Keratinocyte (primary cell): ENCODE measurements at regions not wholly inside any gene's neighbourhood (a gene's known extent, or its start where the extent isn't known, plus 50 kb on each side); places are given as distances from the start of the nearest gene placed in this dataset.

Source experiments
- DNase-seq: peaks from one replicate; pipeline ENCODE4 v3.0.0-alpha.2; 2011; ENCODE audit warnings: low read depth, missing footprints, low spot score
- FAIRE-seq: peaks from 2 replicates; lab custom pipeline; 2011; peaks lifted over from hg19 to GRCh38; lab: Jason Lieb, UNC
- H2AFZ ChIP-seq: 2 replicates; pipeline ENCODE4 v1.6.0; 2012; ENCODE audit warnings: low read length, control low read depth, inconsistent platforms; ENCODE audit not compliant: control insufficient read depth
- H3K27ac ChIP-seq: 2 replicates; pipeline ENCODE4 v1.5.1; 2011; ENCODE audit warnings: low read length; ENCODE audit not compliant: control insufficient read depth, insufficient read depth
- H3K27me3 ChIP-seq: 3 replicates; pipeline ENCODE4 v1.6.0; 2011; ENCODE audit warnings: low read length; ENCODE audit not compliant: control insufficient read depth, insufficient read depth; ENCODE audit errors: extremely low read depth
- H3K36me3 ChIP-seq, 2 experiments: 2 replicates in 1 of 2; 3 replicates in 1 of 2; pipeline ENCODE4 v1.5.1; 2011; ENCODE audit warnings: low read length in 2 of 2, mild to moderate bottlenecking in 1 of 2; ENCODE audit not compliant: control insufficient read depth in 2 of 2, insufficient read depth in 2 of 2; ENCODE audit errors: extremely low read depth in 1 of 2
- H3K4me1 ChIP-seq: 3 replicates; pipeline ENCODE4 v1.5.1; 2011; ENCODE audit warnings: low read length; ENCODE audit not compliant: control insufficient read depth, insufficient read depth; ENCODE audit errors: extremely low read depth
- H3K4me2 ChIP-seq: 3 replicates; pipeline ENCODE4 v1.6.0; 2011; ENCODE audit warnings: low read depth, low read length; ENCODE audit not compliant: control insufficient read depth, insufficient read depth; ENCODE audit errors: extremely low read depth
- H3K4me3 ChIP-seq, 3 experiments: fragments of 200-600 bp in 1 of 3; sonication (generic) in 1 of 3; 2 replicates in 2 of 3; 3 replicates in 1 of 3; pipeline ENCODE4 v1.5.1; 2011 to 2016; ENCODE audit warnings: low read length in 3 of 3, mild to moderate bottlenecking in 3 of 3, control low read depth in 2 of 3, inconsistent platforms in 1 of 3, low read depth in 1 of 3, mixed read lengths in 1 of 3, mixed run types in 1 of 3, moderate library complexity in 1 of 3; ENCODE audit not compliant: control insufficient read depth in 2 of 3, insufficient read depth in 2 of 3; ENCODE audit errors: extremely low read depth in 1 of 3
- H3K79me2 ChIP-seq: 2 replicates; pipeline ENCODE4 v1.6.0; 2012; ENCODE audit warnings: low read length; ENCODE audit not compliant: control insufficient read depth, insufficient read depth
- H3K9ac ChIP-seq: 3 replicates; pipeline ENCODE4 v1.6.0; 2011; ENCODE audit warnings: low read length; ENCODE audit not compliant: control insufficient read depth, insufficient read depth; ENCODE audit errors: extremely low read depth
- H3K9me1 ChIP-seq: 3 replicates; pipeline ENCODE4 v1.6.0; 2011; ENCODE audit warnings: low read length; ENCODE audit not compliant: control insufficient read depth, insufficient read depth; ENCODE audit errors: extremely low read depth
- H3K9me3 ChIP-seq: 2 replicates; pipeline ENCODE4 v1.5.1; 2012; ENCODE audit warnings: low read depth, low read length; ENCODE audit not compliant: control insufficient read depth
- H4K20me1 ChIP-seq: 3 replicates; pipeline ENCODE4 v1.6.0; 2011; ENCODE audit warnings: low read length; ENCODE audit not compliant: control insufficient read depth, insufficient read depth; ENCODE audit errors: extremely low read depth
- EZH2 ChIP-seq: IDR thresholded peaks from one replicate; pipeline ENCODE4 v1.6.1; 2012; ENCODE audit warnings: inconsistent platforms, mild to moderate bottlenecking, low read length, moderate library complexity
- dilution Hi-C: fragments of 300-500 bp; cut with MboI; formaldehyde crosslinking; loops from one replicate; pipeline ENCODE4 v1.7.0; 2020; ENCODE audit warnings: low sequenced_read_pairs; ENCODE audit not compliant: extremely low pct_ligation_motif_present
- TF ChIP-seq, protein P1 (sequence below), 3 experiments: IDR thresholded peaks in 1 of 3; conservative IDR thresholded peaks in 1 of 3; optimal IDR thresholded peaks in 1 of 3; 2 replicates in 2 of 3; 3 replicates in 1 of 3; pipeline versions ENCODE3 to v1.5.1; 2011; ENCODE audit warnings: low read length in 3 of 3, mild to moderate bottlenecking in 3 of 3, moderate library complexity in 2 of 3, control low read depth in 1 of 3, inconsistent platforms in 1 of 3; ENCODE audit not compliant: insufficient read depth in 2 of 3; ENCODE audit errors: extremely low read depth in 1 of 3

GRCh38 chr13:55199134-55199533 lies 1941.6 kb upstream of the PRR20A start:
- dilution Hi-C loops, result no loop called here
- H3K9me3 ChIP-seq, result no peaks in the 10 kb centered on the region
- no peak overlapping the region for H2AFZ ChIP-seq
- H3K9ac ChIP-seq, result no peak overlapping the region
- H3K27ac ChIP-seq, result no peak overlapping the region
- DNase-seq (no peak), FAIRE-seq (no peak)
- H3K79me2 ChIP-seq, result no peaks in the 10 kb centered on the region
- H3K9me1 ChIP-seq, result no peaks in the 10 kb centered on the region
- no peaks in the 10 kb centered on the region for H4K20me1 ChIP-seq
- H3K36me3 ChIP-seq, result no peaks in the 10 kb centered on the region
- H3K4me2 ChIP-seq, result no peak overlapping the region
- H3K4me1 ChIP-seq, result no peaks in the 10 kb centered on the region
- no peaks in the 10 kb centered on the region for H3K27me3 ChIP-seq
- no peak overlapping the region for H3K4me3 ChIP-seq
- no peak for TF ChIP-seq EZH2
- TF ChIP-seq, protein P1, sequence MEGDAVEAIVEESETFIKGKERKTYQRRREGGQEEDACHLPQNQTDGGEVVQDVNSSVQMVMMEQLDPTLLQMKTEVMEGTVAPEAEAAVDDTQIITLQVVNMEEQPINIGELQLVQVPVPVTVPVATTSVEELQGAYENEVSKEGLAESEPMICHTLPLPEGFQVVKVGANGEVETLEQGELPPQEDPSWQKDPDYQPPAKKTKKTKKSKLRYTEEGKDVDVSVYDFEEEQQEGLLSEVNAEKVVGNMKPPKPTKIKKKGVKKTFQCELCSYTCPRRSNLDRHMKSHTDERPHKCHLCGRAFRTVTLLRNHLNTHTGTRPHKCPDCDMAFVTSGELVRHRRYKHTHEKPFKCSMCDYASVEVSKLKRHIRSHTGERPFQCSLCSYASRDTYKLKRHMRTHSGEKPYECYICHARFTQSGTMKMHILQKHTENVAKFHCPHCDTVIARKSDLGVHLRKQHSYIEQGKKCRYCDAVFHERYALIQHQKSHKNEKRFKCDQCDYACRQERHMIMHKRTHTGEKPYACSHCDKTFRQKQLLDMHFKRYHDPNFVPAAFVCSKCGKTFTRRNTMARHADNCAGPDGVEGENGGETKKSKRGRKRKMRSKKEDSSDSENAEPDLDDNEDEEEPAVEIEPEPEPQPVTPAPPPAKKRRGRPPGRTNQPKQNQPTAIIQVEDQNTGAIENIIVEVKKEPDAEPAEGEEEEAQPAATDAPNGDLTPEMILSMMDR (optimal IDR thresholded peaks at IDR 0.05 in 1 of 3, IDR thresholded peaks at IDR 0.05 in 1 of 3, conservative IDR thresholded peaks at IDR 0.05 in 1 of 3; ENCODE audit: extremely low read depth in 1 of 3, insufficient read depth in 2 of 3, low read length in 3 of 3), result no peak

DNA sequence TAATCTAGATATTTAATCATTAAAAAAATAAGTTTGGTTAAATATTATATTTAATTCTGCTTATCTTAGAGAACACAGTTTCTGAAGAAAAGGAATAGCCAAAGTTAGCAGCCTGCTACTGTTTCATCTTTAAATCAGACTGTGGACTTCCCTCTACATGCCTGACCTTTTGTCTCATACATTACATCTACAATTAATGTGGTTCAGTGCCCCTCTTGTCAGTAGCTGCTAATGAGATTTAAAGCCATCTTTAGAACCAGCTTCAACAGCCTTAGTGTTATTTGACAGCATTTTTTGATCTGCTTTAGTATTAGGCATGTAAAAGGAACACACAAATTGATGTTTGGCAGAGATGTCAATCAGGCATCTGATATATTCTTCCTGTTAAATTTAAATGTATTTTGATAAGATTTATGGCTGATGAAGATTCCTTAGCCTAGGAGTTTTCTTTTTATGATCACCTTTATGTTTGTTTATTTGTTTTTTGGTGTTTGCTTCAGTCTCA lies 1925.8 kb upstream of the PRR20A start:
- no peak overlapping the region for H3K4me2 ChIP-seq
- no peaks in the 10 kb centered on the region for H3K9me1 ChIP-seq
- no peaks in the 10 kb centered on the region for H3K4me1 ChIP-seq
- H4K20me1 ChIP-seq, result no peaks in the 10 kb centered on the region
- dilution Hi-C loops, result no loop called here
- FAIRE-seq (no peak), DNase-seq (no peak)
- no peak overlapping the region for H3K9ac ChIP-seq
- H3K36me3 ChIP-seq, result no peaks in the 10 kb centered on the region
- no peaks in the 10 kb centered on the region for H3K9me3 ChIP-seq
- H3K27me3 ChIP-seq, result no peaks in the 10 kb centered on the region
- H2AFZ ChIP-seq, result no peak overlapping the region
- TF ChIP-seq EZH2, result no peak
- TF ChIP-seq, protein P1 (optimal IDR thresholded peaks at IDR 0.05 in 1 of 3, IDR thresholded peaks at IDR 0.05 in 1 of 3, conservative IDR thresholded peaks at IDR 0.05 in 1 of 3; ENCODE audit: extremely low read depth in 1 of 3, insufficient read depth in 2 of 3, low read length in 3 of 3), result no peak
- no peaks in the 10 kb centered on the region for H3K79me2 ChIP-seq
- H3K4me3 ChIP-seq, result no peak overlapping the region
- H3K27ac ChIP-seq, result no peak overlapping the region
